Nucleus accumbens (tissue), 56 donors: ENCODE measurements at regions not wholly inside any gene's neighbourhood (a gene's known extent, or its start where the extent isn't known, plus 50 kb on each side); places are given as distances from the start of the nearest gene placed in this dataset.
"Not testable (repeated sequence)": the region's sequence is repeated elsewhere in the genome, so short reads cannot be mapped to it uniquely, and the experiment has no call there.

Experiments
- DNase-seq, 56 donors: peaks; one replicate each; lab custom pipeline; 2025; lab: John Stamatoyannopoulos, UW

DNA sequence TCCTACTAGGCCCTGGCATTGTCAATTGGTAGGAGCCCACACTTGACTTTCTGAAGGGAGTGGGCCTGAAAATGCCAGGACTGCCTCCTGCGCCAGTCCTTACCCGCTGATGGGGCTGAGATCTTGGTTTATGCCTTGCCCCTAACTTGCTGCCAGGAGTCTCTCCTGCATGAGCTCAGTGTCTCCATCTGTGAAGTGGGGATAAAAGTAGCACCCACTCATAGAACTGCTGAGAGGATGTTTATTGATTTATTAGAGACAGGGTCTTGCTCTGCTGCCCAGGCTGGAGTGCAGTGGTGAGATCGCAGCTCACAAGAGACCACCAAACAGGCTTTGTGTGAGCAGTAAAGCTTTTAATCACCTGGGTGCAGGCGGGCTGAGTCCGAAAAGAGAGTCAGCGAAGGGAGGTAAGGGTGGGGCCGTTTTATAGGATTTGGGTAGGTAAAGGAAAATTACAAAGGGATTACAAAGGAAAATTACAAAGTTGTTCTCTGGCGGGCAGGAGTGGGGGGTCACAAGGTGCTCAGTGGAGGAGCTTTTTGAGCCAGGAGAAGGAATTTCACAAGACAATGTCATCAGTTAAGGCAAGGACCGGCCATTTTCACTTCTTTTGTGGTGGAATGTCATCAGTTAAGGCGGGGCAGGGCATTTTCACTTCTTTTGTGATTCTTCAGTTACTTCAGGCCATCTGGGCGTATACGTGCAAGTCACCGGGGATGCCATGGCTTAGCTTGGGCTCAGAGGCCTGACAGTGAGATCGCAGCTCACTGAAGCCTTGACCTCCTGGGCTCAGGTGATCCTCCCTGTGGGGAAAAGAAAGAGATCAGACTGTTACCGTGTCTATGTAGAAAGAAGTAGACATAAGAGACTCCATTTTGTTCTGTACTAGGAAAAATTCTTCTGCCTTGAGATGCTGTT is 93.7 kb downstream of the LSM3 start:
- not testable (repeated sequence) for DNase-seq

GRCh38 chr3:14272959-14273560 is 94.4 kb downstream of the LSM3 start:
- DNase-seq = not testable (repeated sequence)

- no peak for DNase-seq
These were observed 95.4 kb downstream of the LSM3 start for GRCh38 chr3:14273901-14274611.

- DNase-seq = no peak
These were observed 96.0 kb downstream of the LSM3 start for GRCh38 chr3:14274612-14274936.

DNA sequence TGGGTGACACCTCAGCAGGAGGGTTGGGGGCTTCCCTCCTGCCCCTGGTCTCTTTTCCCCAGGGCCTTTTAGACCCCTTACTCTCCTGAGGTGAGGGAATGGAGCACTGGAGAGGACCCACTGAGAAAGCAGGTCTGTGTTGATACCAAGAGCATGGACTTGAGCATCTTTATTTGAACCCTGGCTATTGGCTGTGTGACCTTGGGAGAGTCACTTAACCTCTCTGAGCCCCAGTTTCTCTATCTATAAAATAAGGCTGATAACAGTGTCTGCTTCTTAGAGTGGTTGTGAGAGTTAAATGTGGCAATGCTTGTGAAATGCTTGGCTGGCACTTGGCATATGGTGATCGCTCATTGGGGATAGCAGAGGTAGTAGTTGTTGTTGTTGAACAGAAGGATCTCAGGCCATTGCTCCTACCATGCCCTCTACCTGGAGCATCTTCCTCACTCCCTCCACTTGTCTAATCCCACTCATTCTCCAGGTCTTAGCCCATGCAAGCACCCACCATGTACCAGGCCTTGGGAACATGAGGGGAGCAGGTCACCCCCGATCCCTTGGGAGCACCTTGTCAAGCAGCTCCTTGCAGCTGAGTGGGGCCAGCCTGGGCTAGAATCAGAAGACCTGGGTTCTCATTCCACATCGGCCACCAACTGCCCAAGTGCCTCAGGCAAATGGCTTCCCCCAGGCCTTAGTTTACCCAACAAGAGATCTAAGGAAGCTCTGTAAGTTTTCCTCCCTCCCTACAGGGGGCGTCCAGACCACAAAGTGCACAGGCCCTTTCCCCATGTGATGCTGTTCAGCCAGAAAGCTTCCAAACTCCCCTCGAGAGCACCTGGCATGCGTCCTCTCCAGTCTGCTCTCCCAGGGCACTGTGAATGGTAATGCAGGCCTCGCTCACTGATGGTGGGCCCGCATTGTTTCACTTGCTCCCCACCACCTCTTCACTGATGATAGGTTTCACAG is 96.7 kb downstream of the LSM3 start:
- no peak for DNase-seq

DNA sequence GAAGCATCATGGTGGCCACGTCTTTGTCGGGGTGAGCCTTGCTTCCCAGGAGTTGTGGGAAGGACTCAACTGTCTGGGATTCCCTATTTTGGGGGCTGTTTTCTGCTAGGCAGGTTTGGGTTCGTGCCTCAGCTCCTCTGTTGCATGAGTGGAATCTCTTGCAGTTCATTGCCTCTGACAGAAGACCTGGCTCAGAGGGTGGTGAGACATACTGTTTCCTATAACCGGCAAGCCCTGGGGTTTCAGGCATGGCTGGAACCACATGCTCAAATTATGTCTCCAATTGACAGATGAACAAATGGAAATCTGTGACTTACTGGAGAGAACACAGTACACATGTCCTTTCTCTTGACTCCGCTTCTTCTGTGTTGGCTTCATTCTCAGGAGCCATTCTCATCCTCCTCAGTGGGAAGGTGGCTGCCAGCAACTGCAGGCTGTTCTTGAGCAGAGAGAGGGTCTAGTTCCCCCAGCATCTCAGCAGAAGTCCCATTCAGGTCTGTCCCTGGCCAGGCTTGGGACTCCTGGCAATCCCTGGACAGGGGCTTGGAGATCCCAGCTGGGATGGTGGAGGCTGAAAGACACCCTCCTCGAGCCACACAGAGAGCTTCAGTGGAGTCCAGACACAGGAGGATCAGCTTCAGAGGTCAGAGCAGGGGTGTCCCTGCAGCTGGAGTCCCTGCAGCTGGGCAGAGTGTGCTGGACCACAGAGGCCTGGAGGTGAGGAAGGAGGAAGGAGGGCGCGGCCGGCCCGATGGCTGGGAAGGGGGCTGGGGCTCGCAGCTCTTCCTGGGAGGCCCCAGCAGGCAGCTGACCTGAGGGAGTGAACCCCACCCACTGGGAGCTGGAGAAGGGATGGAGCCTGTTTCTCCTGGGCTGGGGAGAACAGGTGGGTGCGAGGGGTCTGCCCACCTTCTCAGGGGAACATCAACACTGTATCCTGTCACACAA is 97.6 kb downstream of the LSM3 start:
- DNase-seq = no peak

DNA sequence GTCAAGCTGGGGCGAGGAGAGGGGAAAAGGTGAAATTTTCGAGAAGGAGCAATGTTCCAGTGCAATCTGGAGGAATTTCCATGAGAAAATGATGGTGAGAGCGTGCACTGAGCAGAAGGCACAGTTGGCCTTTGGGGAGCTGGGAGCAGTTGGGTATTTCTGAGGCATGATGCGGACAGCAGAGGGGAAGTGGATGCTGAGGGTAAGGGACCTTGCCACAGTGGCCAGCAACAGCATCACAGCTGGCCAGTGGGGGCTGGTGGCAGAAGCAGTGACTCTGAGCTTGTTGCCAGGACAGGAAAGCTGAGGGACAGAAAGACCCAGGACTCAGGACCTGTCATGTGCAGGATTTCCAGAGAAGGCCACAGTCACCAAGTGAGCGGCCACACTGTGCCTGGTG is 98.9 kb downstream of the LSM3 start:
- DNase-seq = no peak

DNA sequence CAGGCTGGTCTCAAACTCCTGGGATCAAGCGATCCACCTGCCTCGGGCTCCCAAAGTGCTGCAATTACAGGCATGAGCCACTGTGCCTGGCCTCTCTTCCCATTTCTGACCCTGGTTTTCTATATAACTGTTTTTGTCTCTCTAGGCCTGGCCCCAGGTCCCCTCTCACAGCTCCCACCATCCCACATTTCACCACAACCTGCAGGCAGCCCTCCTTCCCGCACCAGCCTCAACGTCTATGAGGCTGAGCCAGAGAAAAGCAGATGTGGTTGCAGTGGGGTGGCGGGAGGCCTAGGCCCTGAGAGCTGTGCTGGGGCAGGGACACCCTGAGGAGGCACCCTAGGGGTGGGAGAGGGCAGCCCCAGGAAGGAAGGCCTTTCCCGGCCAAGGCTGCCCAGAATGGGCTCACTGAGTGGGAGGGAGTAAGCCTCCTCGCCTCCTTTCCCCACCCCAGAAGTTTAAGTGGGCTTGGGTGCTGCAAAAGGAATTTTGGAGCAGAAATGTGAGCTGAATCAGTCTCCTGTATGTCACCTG is 99.7 kb downstream of the LSM3 start:
- no peak for DNase-seq

DNA sequence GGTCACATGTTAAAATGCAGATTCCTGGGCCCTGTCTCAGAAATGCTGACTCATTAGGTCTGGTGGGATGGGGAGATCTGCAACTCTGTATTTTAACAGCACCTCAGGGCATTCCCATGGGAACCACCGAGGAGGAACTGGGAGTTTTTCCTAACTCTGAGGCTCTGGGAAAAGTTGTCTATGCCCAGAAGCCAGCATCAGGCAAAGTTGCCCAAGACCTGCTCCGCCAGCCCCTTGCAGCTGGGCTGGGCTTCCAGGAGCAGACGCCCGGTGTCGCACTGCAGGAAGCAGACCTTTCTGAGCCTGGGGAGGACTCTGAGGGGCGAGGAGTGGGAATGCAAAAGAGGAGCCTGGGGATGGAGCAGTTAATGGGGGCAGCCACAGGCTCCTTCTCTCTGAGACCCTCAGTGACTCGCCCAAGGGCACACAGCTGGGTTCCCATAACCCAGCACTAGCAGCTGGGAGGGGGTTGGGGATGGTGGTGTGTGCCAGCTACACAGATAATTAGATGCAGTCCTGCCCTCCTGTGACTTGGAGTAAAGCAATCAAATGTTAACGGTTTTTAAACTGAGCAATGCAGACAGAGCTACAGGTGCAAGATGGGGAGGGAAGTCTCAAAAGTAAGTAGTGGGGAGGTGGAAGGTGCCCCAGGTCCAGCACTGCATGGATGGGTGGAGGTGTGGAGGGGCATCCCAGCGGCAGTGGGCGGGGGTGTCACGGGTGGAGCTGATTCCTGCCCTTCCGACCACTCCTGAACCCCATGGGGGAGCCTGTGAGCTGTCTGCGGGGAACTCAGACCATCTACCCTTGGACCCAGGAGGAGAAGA is 100.4 kb downstream of the LSM3 start:
- no peak for DNase-seq

DNA sequence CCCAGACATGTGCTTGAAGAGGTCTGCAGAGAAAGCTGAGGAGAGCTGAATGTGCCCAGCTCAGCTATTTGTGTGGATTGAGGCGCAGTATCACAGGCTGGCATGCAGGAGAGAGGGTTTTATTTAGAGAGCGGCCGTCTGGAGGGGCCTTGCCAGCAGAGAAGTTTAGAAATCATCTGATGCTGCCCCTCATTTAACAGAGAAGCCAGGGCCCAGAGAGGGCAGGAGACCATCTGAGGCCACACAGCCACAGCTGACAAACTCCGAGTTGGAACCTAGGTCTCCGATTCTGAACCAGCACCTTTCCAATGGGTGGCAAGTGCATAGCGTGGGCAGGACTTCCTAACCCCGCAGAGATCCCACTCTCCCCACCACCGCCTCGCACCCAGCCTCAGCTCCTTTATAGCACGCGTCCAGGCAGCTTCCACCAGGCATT is 101.0 kb downstream of the LSM3 start:
- no peak for DNase-seq

DNA sequence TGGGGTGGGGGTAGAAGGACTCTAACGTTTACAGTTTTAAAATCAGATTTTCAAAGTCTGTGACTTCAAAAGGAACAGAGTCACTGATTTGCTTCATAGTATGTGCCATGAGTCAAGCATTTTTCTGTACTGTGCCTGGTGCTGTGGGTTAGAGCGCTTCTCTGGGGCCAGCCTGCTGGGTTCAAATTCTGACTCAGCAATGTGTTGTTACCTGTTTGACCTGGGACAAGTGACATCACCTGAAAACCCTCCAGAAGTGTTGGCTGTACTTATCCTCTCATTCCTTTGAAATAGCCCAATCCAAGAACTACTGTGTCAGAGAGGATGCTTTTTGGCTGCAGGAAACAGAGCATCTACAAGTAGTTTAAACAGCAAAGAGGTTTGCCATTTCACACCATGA is 101.7 kb downstream of the LSM3 start:
- no peak for DNase-seq

GRCh38 chr3:14281053-14281452 is 102.4 kb downstream of the LSM3 start:
- DNase-seq = no peak

GRCh38 chr3:14282001-14282705 is 103.5 kb downstream of the LSM3 start:
- DNase-seq = no peak

- DNase-seq = no peak
These were observed 104.1 kb downstream of the LSM3 start for GRCh38 chr3:14282706-14283075.

GRCh38 chr3:14283092-14283812 is 104.6 kb downstream of the LSM3 start:
- no peak for DNase-seq

- DNase-seq = no peak
These were observed 105.3 kb downstream of the LSM3 start for GRCh38 chr3:14283813-14284438.
